Prostate gland (tissue), 2 donors: ENCODE measurements at regions not wholly inside any gene's neighbourhood (a gene's known extent, or its start where the extent isn't known, plus 50 kb on each side); places are given as distances from the start of the nearest gene placed in this dataset.

ENCODE experiments used
- CTCF ChIP-seq, 4 experiments: fragments of 200-600 bp in 2 of 4; fragments of 450-650 bp in 2 of 4; sonication (generic) in 2 of 4; IDR thresholded peaks; 1 replicate in 3 of 4; 2 replicates in 1 of 4; pipeline ENCODE4 v1.5.1; 2016 to 2019; ENCODE audit warnings: antibody characterized with exemption in 4 of 4, mild to moderate bottlenecking in 2 of 4, moderate library complexity in 2 of 4
- POLR2A ChIP-seq: fragments of 450-650 bp; IDR thresholded peaks from one replicate; pipeline ENCODE4 v1.6.1; 2016; ENCODE audit warnings: antibody characterized with exemption, mild to moderate bottlenecking
- POLR2AphosphoS5 ChIP-seq: sonication (generic); formaldehyde crosslinking; IDR thresholded peaks from one replicate; pipeline ENCODE4 v1.6.1; 2017; ENCODE audit warnings: antibody characterized with exemption

- TF ChIP-seq CTCF (IDR thresholded peaks at IDR 0.05) (no peak), POLR2A (no peak), POLR2AphosphoS5 (no peak)
These were observed 297.1 kb upstream of the NCAM1 start for GRCh38 chr11:112663947-112664634.
